Central memory CD8-positive, alpha-beta T cell (primary cell): ENCODE measurements at regions not wholly inside any gene's neighbourhood (a gene's known extent, or its start where the extent isn't known, plus 50 kb on each side); places are given as distances from the start of the nearest gene placed in this dataset.
"Not testable (repeated sequence)": the region's sequence is repeated elsewhere in the genome, so short reads cannot be mapped to it uniquely, and the experiment has no call there.

ENCODE experiments used
- ATAC-seq: fragments of 150-1000 bp; cut with Tn5 transposase; replicated peaks from 2 replicates; pipeline ENCODE4 v1.10.0; 2022; ENCODE audit warnings: mild to moderate bottlenecking, moderate FRiP score, moderate number of reproducible peaks; ENCODE audit not compliant: poor library complexity, severe bottlenecking; ENCODE audit errors: extremely low read depth
- DNase-seq, 2 donors: peaks; one replicate each; pipeline ENCODE4 v3.0.0; 2021; ENCODE audit warnings: low spot score in 2 of 2
- H3K27ac Mint-ChIP-seq: one replicate; pipeline ENCODE4 v1.8.0; 2022; ENCODE audit warnings: low read depth, mild to moderate bottlenecking, moderate library complexity, mixed read lengths
- H3K27me3 Mint-ChIP-seq: one replicate; pipeline ENCODE4 v1.8.0; 2022; ENCODE audit warnings: mixed read lengths
- H3K36me3 Mint-ChIP-seq: one replicate; pipeline ENCODE4 v1.8.0; 2022; ENCODE audit warnings: mild to moderate bottlenecking, moderate library complexity, mixed read lengths; ENCODE audit not compliant: insufficient read depth
- H3K4me1 Mint-ChIP-seq: one replicate; pipeline ENCODE4 v1.8.0; 2022; ENCODE audit warnings: mixed read lengths
- H3K4me3 Mint-ChIP-seq: one replicate; pipeline ENCODE4 v1.8.0; 2022; ENCODE audit warnings: mild to moderate bottlenecking, moderate library complexity, mixed read lengths
- H3K9me3 Mint-ChIP-seq: one replicate; pipeline ENCODE4 v1.8.0; 2022; ENCODE audit warnings: mixed read lengths

- H3K36me3 Mint-ChIP-seq = no peaks in the 10 kb centered on the region
- H3K9me3 Mint-ChIP-seq = peaks cover 21% of the 10 kb centered on the region
- ATAC-seq (no peak), DNase-seq (no peak)
- H3K27ac Mint-ChIP-seq = no peak overlapping the region
- no peaks in the 10 kb centered on the region for H3K27me3 Mint-ChIP-seq
- no peak overlapping the region for H3K4me3 Mint-ChIP-seq
- no peaks in the 10 kb centered on the region for H3K4me1 Mint-ChIP-seq
These were observed 171.4 kb upstream of the NUPR2 start for GRCh38 chr7:56287429-56288138.

GRCh38 chr7:56256108-56256507 is 139.9 kb upstream of the NUPR2 start:
- no peaks in the 10 kb centered on the region for H3K36me3 Mint-ChIP-seq
- ATAC-seq = no peak
- no peaks in the 10 kb centered on the region for H3K27me3 Mint-ChIP-seq
- no peak overlapping the region for H3K27ac Mint-ChIP-seq
- H3K4me3 Mint-ChIP-seq = no peak overlapping the region
- no peaks in the 10 kb centered on the region for H3K4me1 Mint-ChIP-seq
- DNase-seq = no peak
- peaks cover 5% of the 10 kb centered on the region for H3K9me3 Mint-ChIP-seq

- no peak for DNase-seq
- ATAC-seq = no peak
These were observed 133.9 kb upstream of the NUPR2 start for GRCh38 chr7:56250135-56250534.

GRCh38 chr7:56229631-56230030 is 113.4 kb upstream of the NUPR2 start:
- Mint-ChIP-seq H3K27ac (no peak overlapping the region), H3K36me3 (no peaks in the 10 kb centered on the region), H3K27me3 (peaks cover 11% of the 10 kb centered on the region), H3K4me3 (no peak overlapping the region), H3K9me3 (peaks cover 5% of the 10 kb centered on the region), H3K4me1 (no peaks in the 10 kb centered on the region)
- no peak for ATAC-seq
- DNase-seq = no peak

More at GRCh38 chr7:56250135-56250534, 133.9 kb upstream of the NUPR2 start:
- Mint-ChIP-seq H3K4me1 (no peaks in the 10 kb centered on the region), H3K36me3 (no peaks in the 10 kb centered on the region), H3K27ac (no peak overlapping the region), H3K4me3 (no peak overlapping the region), H3K27me3 (no peaks in the 10 kb centered on the region), H3K9me3 (peaks cover 10% of the 10 kb centered on the region)

- Mint-ChIP-seq H3K27me3 (peaks cover 11% of the 10 kb centered on the region), H3K4me3 (no peak overlapping the region), H3K4me1 (no peaks in the 10 kb centered on the region)
These were observed 106.6 kb upstream of the NUPR2 start for GRCh38 chr7:56222866-56223265.

GRCh38 chr7:56219017-56219416 is 102.8 kb upstream of the NUPR2 start:
- Mint-ChIP-seq H3K4me3 (no peak overlapping the region), H3K27ac (no peak overlapping the region), H3K27me3 (no peaks in the 10 kb centered on the region), H3K4me1 (no peaks in the 10 kb centered on the region), H3K36me3 (no peaks in the 10 kb centered on the region), H3K9me3 (peaks cover 16% of the 10 kb centered on the region)
- no peak for ATAC-seq
- DNase-seq = no peak

More at GRCh38 chr7:56222866-56223265, 106.6 kb upstream of the NUPR2 start:
- Mint-ChIP-seq H3K36me3 (no peaks in the 10 kb centered on the region), H3K9me3 (peaks cover 10% of the 10 kb centered on the region), H3K27ac (no peak overlapping the region)
- ATAC-seq = no peak
- DNase-seq = no peak

GRCh38 chr7:56218510-56218909 is 102.3 kb upstream of the NUPR2 start:
- H3K4me3 Mint-ChIP-seq = no peak overlapping the region
- ATAC-seq (no peak), DNase-seq (no peak)
- no peak overlapping the region for H3K27ac Mint-ChIP-seq
- no peaks in the 10 kb centered on the region for H3K27me3 Mint-ChIP-seq
- H3K36me3 Mint-ChIP-seq = no peaks in the 10 kb centered on the region
- H3K9me3 Mint-ChIP-seq = peaks cover 16% of the 10 kb centered on the region
- no peaks in the 10 kb centered on the region for H3K4me1 Mint-ChIP-seq

GRCh38 chr7:56213574-56213973 is 97.4 kb upstream of the NUPR2 start:
- Mint-ChIP-seq H3K4me1 (no peaks in the 10 kb centered on the region), H3K4me3 (no peak overlapping the region), H3K27me3 (no peaks in the 10 kb centered on the region), H3K9me3 (peaks cover 21% of the 10 kb centered on the region), H3K27ac (no peak overlapping the region), H3K36me3 (no peaks in the 10 kb centered on the region)
- DNase-seq (no peak), ATAC-seq (no peak)

- H3K9me3 Mint-ChIP-seq = peaks cover 10% of the 10 kb centered on the region
- H3K4me3 Mint-ChIP-seq = no peak overlapping the region
- DNase-seq = no peak
- ATAC-seq = no peak
- H3K4me1 Mint-ChIP-seq = no peaks in the 10 kb centered on the region
- no peaks in the 10 kb centered on the region for H3K27me3 Mint-ChIP-seq
- no peaks in the 10 kb centered on the region for H3K36me3 Mint-ChIP-seq
- H3K27ac Mint-ChIP-seq = no peak overlapping the region
These were observed 90.2 kb upstream of the NUPR2 start for GRCh38 chr7:56206420-56206819.

GRCh38 chr7:56199639-56200038 is 83.4 kb upstream of the NUPR2 start:
- DNase-seq (no peak), ATAC-seq (no peak)
- Mint-ChIP-seq H3K27me3 (no peaks in the 10 kb centered on the region), H3K9me3 (no peaks in the 10 kb centered on the region), H3K4me3 (no peak overlapping the region), H3K4me1 (no peaks in the 10 kb centered on the region), H3K36me3 (no peaks in the 10 kb centered on the region), H3K27ac (no peak overlapping the region)

GRCh38 chr7:56196195-56196594 is 80.0 kb upstream of the NUPR2 start:
- ATAC-seq, H3K4me1 Mint-ChIP-seq, H3K9me3 Mint-ChIP-seq, H3K4me3 Mint-ChIP-seq, DNase-seq, H3K27ac Mint-ChIP-seq, H3K36me3 Mint-ChIP-seq: not testable (repeated sequence)
- peaks cover 11% of the 10 kb centered on the region for H3K27me3 Mint-ChIP-seq

- DNase-seq (no peak), ATAC-seq (no peak)
- Mint-ChIP-seq H3K9me3 (peaks cover 4% of the 10 kb centered on the region), H3K36me3 (no peaks in the 10 kb centered on the region), H3K4me3 (no peak overlapping the region), H3K27ac (no peak overlapping the region), H3K4me1 (no peaks in the 10 kb centered on the region), H3K27me3 (peaks cover 45% of the 10 kb centered on the region)
These were observed 72.7 kb upstream of the NUPR2 start for GRCh38 chr7:56188823-56189346.

- Mint-ChIP-seq H3K9me3 (peaks cover 4% of the 10 kb centered on the region), H3K4me1 (no peaks in the 10 kb centered on the region), H3K4me3 (no peak overlapping the region), H3K36me3 (no peaks in the 10 kb centered on the region), H3K27me3 (peaks cover 45% of the 10 kb centered on the region), H3K27ac (no peak overlapping the region)
- DNase-seq (no peak), ATAC-seq (no peak)
These were observed 72.2 kb upstream of the NUPR2 start for GRCh38 chr7:56188376-56188775.
